GM23248 (cell line): ENCODE measurements at regions not wholly inside any gene's neighbourhood (a gene's known extent, or its start where the extent isn't known, plus 50 kb on each side); places are given as distances from the start of the nearest gene placed in this dataset.

ENCODE experiments used
- EZH2 ChIP-seq: fragments of 200-600 bp; sonication (generic); IDR thresholded peaks from 2 replicates; pipeline ENCODE4 v1.6.1; 2018; ENCODE audit warnings: antibody characterized with exemption, mild to moderate bottlenecking; ENCODE audit not compliant: insufficient read depth, poor library complexity, severe bottlenecking
- EZH2phosphoT487 ChIP-seq: fragments of 200-600 bp; sonication (generic); IDR thresholded peaks from 2 replicates; pipeline ENCODE4 v1.6.1; 2018; ENCODE audit warnings: antibody characterized with exemption, moderate library complexity, mild to moderate bottlenecking, low read depth; ENCODE audit not compliant: insufficient read depth

GRCh38 chr6:26300828-26301227 is 64.2 kb upstream of the BTN3A2 start:
- TF ChIP-seq EZH2 (no peak), EZH2phosphoT487 (no peak)
